COLO829 (cell line): ENCODE measurements at regions not wholly inside any gene's neighbourhood (a gene's known extent, or its start where the extent isn't known, plus 50 kb on each side); places are given as distances from the start of the nearest gene placed in this dataset.

Experiments
- DNase-seq: peaks from one replicate; pipeline ENCODE4 v3.0.0; 2012; ENCODE audit warnings: low spot score

- DNase-seq = peak; percentile 76
These were observed 54.9 kb upstream of the MAP2 start for GRCh38 chr2:209368914-209369313.

- no peak for DNase-seq
These were observed 54.2 kb upstream of the MAP2 start for GRCh38 chr2:209369656-209370055.

GRCh38 chr2:209371407-209371806, 52.4 kb upstream of the MAP2 start:
- DNase-seq = no peak
